ENCODE measurements at regions not wholly inside any gene's neighbourhood (a gene's known extent, or its start where the extent isn't known, plus 50 kb on each side); places are given as distances from the start of the nearest gene placed in this dataset.

- H3K27ac ChIP-seq, result no peak overlapping the region
- H3K36me3 ChIP-seq, result no peaks in the 10 kb centered on the region
- WGBS, 3 donors, result 20 to 37% (median 22%) methylated on average over 2 of the region's 2 CpGs
- no peak overlapping the region for H3K4me3 ChIP-seq
- TF ChIP-seq EP300 (IDR thresholded peaks at IDR 0.05) (no peak), CTCF (IDR thresholded peaks at IDR 0.05) (no peak), POLR2A (IDR thresholded peaks at IDR 0.05) (no peak)
- no peaks in the 10 kb centered on the region for H3K27me3 ChIP-seq
- H3K9me3 ChIP-seq, result no peaks in the 10 kb centered on the region
- no peaks in the 10 kb centered on the region for H3K4me1 ChIP-seq (ENCODE audit: insufficient read depth)
- DNase-seq, result no peak
- intact Hi-C loops (cut with DNase I), result no loop called here
Measured at GRCh38 chr7:145774777-145775176, 341.8 kb upstream of the CNTNAP2 start.

DNA sequence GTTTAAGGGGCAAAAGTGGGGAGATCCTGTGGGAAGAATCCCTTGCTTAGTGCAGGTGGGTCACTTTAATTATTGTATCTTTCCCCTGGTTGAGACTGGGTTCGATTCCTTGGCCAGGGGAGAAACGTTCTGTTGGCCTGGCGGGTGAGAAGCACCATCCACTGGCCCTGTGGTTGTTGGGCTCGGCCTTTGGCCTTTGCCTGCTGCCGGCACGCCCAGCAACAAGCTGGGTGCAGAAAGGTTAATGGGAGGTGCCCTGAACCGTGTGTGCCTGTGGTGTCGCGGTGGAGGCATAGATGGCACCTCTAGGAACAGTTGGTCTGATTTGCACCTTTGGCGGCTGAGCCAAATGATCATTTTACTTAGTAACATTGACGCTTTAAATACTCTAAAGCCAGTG is 363.6 kb upstream of the CNTNAP2 start:
- H3K4me1 ChIP-seq (ENCODE audit: insufficient read depth), result no peaks in the 10 kb centered on the region
- no peak overlapping the region for H3K27ac ChIP-seq
- 87 to 88% (median 87%) methylated on average over 11 of the region's 11 CpGs for WGBS, 3 donors
- intact Hi-C loops (cut with DNase I), result no loop called here
- H3K9me3 ChIP-seq, result no peaks in the 10 kb centered on the region
- H3K4me3 ChIP-seq, result no peak overlapping the region
- no peak for DNase-seq
- TF ChIP-seq POLR2A (IDR thresholded peaks at IDR 0.05), result no peak
- H3K36me3 ChIP-seq, result no peaks in the 10 kb centered on the region
- peaks cover 2% of the 10 kb centered on the region for H3K27me3 ChIP-seq

- no peak overlapping the region for H3K4me3 ChIP-seq
- intact Hi-C loops (cut with DNase I), result no loop called here
- no peak for DNase-seq
- no peaks in the 10 kb centered on the region for H3K27me3 ChIP-seq
- WGBS, 3 donors, result 77 to 87% (median 80%) methylated on average over 2 of the region's 2 CpGs
- TF ChIP-seq POLR2A (IDR thresholded peaks at IDR 0.05), result no peak
- TF ChIP-seq CTCF (IDR thresholded peaks at IDR 0.05), result no peak
- TF ChIP-seq EP300 (IDR thresholded peaks at IDR 0.05), result no peak
- H3K4me1 ChIP-seq (ENCODE audit: insufficient read depth), result no peaks in the 10 kb centered on the region
- no peak overlapping the region for H3K27ac ChIP-seq
- no peaks in the 10 kb centered on the region for H3K36me3 ChIP-seq
- H3K9me3 ChIP-seq, result no peaks in the 10 kb centered on the region
Measured at GRCh38 chr7:145737617-145738016, 379.0 kb upstream of the CNTNAP2 start.

GRCh38 chr7:145735061-145735460 is 381.5 kb upstream of the CNTNAP2 start:
- no peak for DNase-seq
- intact Hi-C loops (cut with DNase I), result no loop called here
- Histone ChIP-seq H3K9me3 (no peaks in the 10 kb centered on the region), H3K4me3 (no peak overlapping the region), H3K36me3 (no peaks in the 10 kb centered on the region), H3K27me3 (no peaks in the 10 kb centered on the region), H3K27ac (no peak overlapping the region), H3K4me1 (ENCODE audit: insufficient read depth) (no peaks in the 10 kb centered on the region)
- TF ChIP-seq POLR2A (IDR thresholded peaks at IDR 0.05) (no peak), CTCF (IDR thresholded peaks at IDR 0.05) (no peak), EP300 (IDR thresholded peaks at IDR 0.05) (no peak)
- WGBS, 3 donors, result 84 to 91% (median 85%) methylated on average over 3 of the region's 3 CpGs

DNA sequence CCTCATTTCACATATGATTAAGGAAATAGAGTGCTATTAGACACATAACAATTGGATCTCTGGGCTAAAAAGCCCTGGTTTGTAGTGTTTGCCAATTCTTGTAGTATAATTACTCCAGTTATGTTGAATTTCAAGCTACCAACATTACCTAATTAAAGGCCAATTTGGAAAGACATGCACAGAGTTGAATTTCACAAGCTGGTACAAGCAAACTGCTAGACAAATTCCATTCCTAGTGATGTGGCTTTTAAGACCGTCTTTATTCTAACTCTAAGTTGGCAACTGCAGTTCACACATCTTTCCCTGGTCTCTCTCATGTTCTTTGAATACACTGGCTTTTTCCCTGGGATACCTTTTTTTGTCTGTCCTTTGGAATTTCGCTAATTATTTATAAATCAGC is 384.1 kb upstream of the CNTNAP2 start:
- intact Hi-C loops (cut with DNase I), result no loop called here
- no peak for TF ChIP-seq POLR2A (IDR thresholded peaks at IDR 0.05)
- no peak for TF ChIP-seq EP300 (IDR thresholded peaks at IDR 0.05)
- TF ChIP-seq CTCF (IDR thresholded peaks at IDR 0.05), result no peak
- H3K36me3 ChIP-seq, result no peaks in the 10 kb centered on the region
- 47 to 53% (median 50%) methylated on average over 2 of the region's 2 CpGs for WGBS, 3 donors
- H3K9me3 ChIP-seq, result no peaks in the 10 kb centered on the region
- H3K4me1 ChIP-seq (ENCODE audit: insufficient read depth), result no peaks in the 10 kb centered on the region
- no peak overlapping the region for H3K4me3 ChIP-seq
- no peak for DNase-seq
- no peak overlapping the region for H3K27ac ChIP-seq
- H3K27me3 ChIP-seq, result no peaks in the 10 kb centered on the region
